ENCODE measurements at regions not wholly inside any gene's neighbourhood (a gene's known extent, or its start where the extent isn't known, plus 50 kb on each side); places are given as distances from the start of the nearest gene placed in this dataset.

DNA sequence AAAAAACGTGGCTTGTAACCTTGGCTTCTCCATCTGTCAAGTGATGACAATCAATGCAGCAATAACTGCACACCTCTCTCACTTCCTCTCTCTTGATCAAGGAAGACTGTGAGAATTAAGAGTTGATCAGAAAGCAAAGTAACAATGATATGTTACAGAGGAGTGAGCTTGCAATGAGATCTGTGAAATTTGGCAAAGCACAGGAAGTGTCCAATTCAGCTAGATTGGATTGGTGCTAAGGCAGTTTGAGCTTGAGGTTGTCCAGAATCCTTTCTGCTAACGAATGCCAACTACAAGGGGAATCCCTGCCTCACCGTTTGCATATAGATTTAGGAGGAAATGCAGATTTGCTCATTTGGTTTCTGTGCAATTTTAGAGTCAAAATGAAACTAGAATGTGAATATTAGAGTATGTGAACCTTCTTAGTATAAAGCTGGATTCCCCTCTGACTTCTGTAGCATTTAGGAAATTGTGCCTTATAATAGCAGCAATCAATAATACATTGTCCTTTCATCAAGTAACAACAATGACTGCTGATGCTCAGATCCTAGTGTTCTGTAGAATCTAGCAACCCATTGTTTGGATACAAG is 346.4 kb downstream of the PTTG2 start:
- TF ChIP-seq, protein P1, sequence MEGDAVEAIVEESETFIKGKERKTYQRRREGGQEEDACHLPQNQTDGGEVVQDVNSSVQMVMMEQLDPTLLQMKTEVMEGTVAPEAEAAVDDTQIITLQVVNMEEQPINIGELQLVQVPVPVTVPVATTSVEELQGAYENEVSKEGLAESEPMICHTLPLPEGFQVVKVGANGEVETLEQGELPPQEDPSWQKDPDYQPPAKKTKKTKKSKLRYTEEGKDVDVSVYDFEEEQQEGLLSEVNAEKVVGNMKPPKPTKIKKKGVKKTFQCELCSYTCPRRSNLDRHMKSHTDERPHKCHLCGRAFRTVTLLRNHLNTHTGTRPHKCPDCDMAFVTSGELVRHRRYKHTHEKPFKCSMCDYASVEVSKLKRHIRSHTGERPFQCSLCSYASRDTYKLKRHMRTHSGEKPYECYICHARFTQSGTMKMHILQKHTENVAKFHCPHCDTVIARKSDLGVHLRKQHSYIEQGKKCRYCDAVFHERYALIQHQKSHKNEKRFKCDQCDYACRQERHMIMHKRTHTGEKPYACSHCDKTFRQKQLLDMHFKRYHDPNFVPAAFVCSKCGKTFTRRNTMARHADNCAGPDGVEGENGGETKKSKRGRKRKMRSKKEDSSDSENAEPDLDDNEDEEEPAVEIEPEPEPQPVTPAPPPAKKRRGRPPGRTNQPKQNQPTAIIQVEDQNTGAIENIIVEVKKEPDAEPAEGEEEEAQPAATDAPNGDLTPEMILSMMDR (IDR thresholded peaks at IDR 0.05), result no peak
- TF ChIP-seq POLR2A (IDR thresholded peaks at IDR 0.05), result no peak
